ENCODE measurements at regions not wholly inside any gene's neighbourhood (a gene's known extent, or its start where the extent isn't known, plus 50 kb on each side); places are given as distances from the start of the nearest gene placed in this dataset.

- no peak for TF ChIP-seq FOXM1 (IDR thresholded peaks at IDR 0.05; ENCODE audit: borderline replicate concordance)
- TF ChIP-seq FOXK2 (IDR thresholded peaks at IDR 0.05), result no peak
- TF ChIP-seq CTBP1 (IDR thresholded peaks at IDR 0.05; ENCODE audit: borderline replicate concordance), result no peak
- no peak for TF ChIP-seq SP1 (IDR thresholded peaks at IDR 0.05)
- TF ChIP-seq, protein P1, sequence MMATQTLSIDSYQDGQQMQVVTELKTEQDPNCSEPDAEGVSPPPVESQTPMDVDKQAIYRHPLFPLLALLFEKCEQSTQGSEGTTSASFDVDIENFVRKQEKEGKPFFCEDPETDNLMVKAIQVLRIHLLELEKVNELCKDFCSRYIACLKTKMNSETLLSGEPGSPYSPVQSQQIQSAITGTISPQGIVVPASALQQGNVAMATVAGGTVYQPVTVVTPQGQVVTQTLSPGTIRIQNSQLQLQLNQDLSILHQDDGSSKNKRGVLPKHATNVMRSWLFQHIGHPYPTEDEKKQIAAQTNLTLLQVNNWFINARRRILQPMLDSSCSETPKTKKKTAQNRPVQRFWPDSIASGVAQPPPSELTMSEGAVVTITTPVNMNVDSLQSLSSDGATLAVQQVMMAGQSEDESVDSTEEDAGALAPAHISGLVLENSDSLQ (IDR thresholded peaks at IDR 0.05), result no peak
- no peak for TF ChIP-seq TARDBP (IDR thresholded peaks at IDR 0.05)
These were observed 273.2 kb downstream of the MTX2 start for GRCh38 chr2:176542476-176542875.

All from HEK293T (cell line).